ENCODE measurements at regions not wholly inside any gene's neighbourhood (a gene's known extent, or its start where the extent isn't known, plus 50 kb on each side); places are given as distances from the start of the nearest gene placed in this dataset.

GRCh38 chr7:47713595-47713994, 131.7 kb upstream of the TNS3 start:
- TF ChIP-seq, protein P1, sequence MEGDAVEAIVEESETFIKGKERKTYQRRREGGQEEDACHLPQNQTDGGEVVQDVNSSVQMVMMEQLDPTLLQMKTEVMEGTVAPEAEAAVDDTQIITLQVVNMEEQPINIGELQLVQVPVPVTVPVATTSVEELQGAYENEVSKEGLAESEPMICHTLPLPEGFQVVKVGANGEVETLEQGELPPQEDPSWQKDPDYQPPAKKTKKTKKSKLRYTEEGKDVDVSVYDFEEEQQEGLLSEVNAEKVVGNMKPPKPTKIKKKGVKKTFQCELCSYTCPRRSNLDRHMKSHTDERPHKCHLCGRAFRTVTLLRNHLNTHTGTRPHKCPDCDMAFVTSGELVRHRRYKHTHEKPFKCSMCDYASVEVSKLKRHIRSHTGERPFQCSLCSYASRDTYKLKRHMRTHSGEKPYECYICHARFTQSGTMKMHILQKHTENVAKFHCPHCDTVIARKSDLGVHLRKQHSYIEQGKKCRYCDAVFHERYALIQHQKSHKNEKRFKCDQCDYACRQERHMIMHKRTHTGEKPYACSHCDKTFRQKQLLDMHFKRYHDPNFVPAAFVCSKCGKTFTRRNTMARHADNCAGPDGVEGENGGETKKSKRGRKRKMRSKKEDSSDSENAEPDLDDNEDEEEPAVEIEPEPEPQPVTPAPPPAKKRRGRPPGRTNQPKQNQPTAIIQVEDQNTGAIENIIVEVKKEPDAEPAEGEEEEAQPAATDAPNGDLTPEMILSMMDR (IDR thresholded peaks at IDR 0.05; ENCODE audit: insufficient read depth, low read length, poor library complexity, severe bottlenecking): no peak
- TF ChIP-seq EZH2phosphoT487 (conservative IDR thresholded peaks at IDR 0.05; ENCODE audit: low read length): no peak

All from SU-DHL-6 (cell line).